Esophagus squamous epithelium (tissue), 4 donors: ENCODE measurements at regions not wholly inside any gene's neighbourhood (a gene's known extent, or its start where the extent isn't known, plus 50 kb on each side); places are given as distances from the start of the nearest gene placed in this dataset.

Experiments
- POLR2A ChIP-seq, 4 donors: fragments of 450-650 bp; IDR thresholded peaks; one replicate each; pipeline ENCODE4 v1.6.1; 2017; ENCODE audit warnings: antibody characterized with exemption in 4 of 4, mild to moderate bottlenecking in 4 of 4, moderate library complexity in 3 of 4
- TF ChIP-seq, protein P1 (sequence below), 6 experiments: fragments of 450-650 bp in 4 of 6; fragments of 200-600 bp in 2 of 6; sonication (generic) in 2 of 6; IDR thresholded peaks; one replicate each; pipeline ENCODE4 v1.5.1; 2016 to 2019; ENCODE audit warnings: antibody characterized with exemption in 6 of 6, mild to moderate bottlenecking in 4 of 6, moderate library complexity in 4 of 6

DNA sequence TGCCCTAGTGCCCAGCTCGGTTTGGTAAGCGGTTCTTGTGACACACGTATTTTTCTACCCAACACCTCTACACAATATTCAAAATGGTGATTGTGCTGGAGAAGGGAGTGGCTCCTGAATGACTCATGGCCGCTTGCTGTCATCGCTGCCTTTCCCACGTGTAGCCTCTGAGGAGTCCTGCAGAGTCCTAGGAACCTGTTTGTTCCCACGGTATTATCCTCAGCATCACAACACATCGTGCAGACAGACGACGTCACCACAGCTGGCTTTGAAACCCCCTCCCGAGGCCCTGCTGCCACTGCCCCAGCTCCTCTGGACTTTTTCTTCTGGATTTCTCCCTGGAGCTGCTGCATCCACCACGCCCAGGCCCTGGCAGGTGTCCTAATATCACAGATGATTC, 353.5 kb downstream of the SMOC2 start:
- TF ChIP-seq POLR2A (IDR thresholded peaks at IDR 0.05), result no peak
- TF ChIP-seq, protein P1, sequence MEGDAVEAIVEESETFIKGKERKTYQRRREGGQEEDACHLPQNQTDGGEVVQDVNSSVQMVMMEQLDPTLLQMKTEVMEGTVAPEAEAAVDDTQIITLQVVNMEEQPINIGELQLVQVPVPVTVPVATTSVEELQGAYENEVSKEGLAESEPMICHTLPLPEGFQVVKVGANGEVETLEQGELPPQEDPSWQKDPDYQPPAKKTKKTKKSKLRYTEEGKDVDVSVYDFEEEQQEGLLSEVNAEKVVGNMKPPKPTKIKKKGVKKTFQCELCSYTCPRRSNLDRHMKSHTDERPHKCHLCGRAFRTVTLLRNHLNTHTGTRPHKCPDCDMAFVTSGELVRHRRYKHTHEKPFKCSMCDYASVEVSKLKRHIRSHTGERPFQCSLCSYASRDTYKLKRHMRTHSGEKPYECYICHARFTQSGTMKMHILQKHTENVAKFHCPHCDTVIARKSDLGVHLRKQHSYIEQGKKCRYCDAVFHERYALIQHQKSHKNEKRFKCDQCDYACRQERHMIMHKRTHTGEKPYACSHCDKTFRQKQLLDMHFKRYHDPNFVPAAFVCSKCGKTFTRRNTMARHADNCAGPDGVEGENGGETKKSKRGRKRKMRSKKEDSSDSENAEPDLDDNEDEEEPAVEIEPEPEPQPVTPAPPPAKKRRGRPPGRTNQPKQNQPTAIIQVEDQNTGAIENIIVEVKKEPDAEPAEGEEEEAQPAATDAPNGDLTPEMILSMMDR (IDR thresholded peaks at IDR 0.05), result no peak
